C4-2B (cell line): ENCODE measurements at regions not wholly inside any gene's neighbourhood (a gene's known extent, or its start where the extent isn't known, plus 50 kb on each side); places are given as distances from the start of the nearest gene placed in this dataset.

Source experiments
- CTCF ChIP-seq: fragments of 450-650 bp; conservative IDR thresholded peaks from 2 replicates; pipeline ENCODE4 v1.5.1; 2017; ENCODE audit warnings: mild to moderate bottlenecking
- ZFX ChIP-seq: fragments of 450-650 bp; IDR thresholded peaks from 2 replicates; pipeline ENCODE4 v1.6.1; 2017

- TF ChIP-seq CTCF (no peak), ZFX (no peak)
Measured at GRCh38 chr12:47548401-47548800, 157.4 kb downstream of the RPAP3 start.
